A549 (cell line): ENCODE measurements at regions not wholly inside any gene's neighbourhood (a gene's known extent, or its start where the extent isn't known, plus 50 kb on each side); places are given as distances from the start of the nearest gene placed in this dataset.

Source experiments
- CHD2 ChIP-seq: fragments of 150-350 bp; IDR thresholded peaks from 2 replicates; pipeline ENCODE4 v1.6.1; 2014; ENCODE audit warnings: low read length; ENCODE audit not compliant: partially characterized antibody
- CTCF ChIP-seq: fragments of >200 bp; sonication (Bioruptor Twin); formaldehyde crosslinking; IDR thresholded peaks from 3 replicates; pipeline ENCODE4 v1.5.1; 2016
- POLR2A ChIP-seq: IDR thresholded peaks from 2 replicates; pipeline ENCODE4 v1.6.1; 2012; ENCODE audit warnings: mild to moderate bottlenecking, low read length
- POLR2AphosphoS2 ChIP-seq: conservative IDR thresholded peaks from 2 replicates; pipeline ENCODE4 v1.6.1; 2012; ENCODE audit warnings: low read length, improper control_type of control experiment, inconsistent platforms
- RAD21 ChIP-seq, 2 experiments: fragments of >200 bp in 1 of 2; sonication (Bioruptor Twin) in 1 of 2; formaldehyde crosslinking in 1 of 2; IDR thresholded peaks in 1 of 2; conservative IDR thresholded peaks in 1 of 2; 2 replicates in 1 of 2; 3 replicates in 1 of 2; pipeline ENCODE4 v1.6.1; 2012 to 2018; ENCODE audit warnings: inconsistent platforms in 1 of 2
- SMC3 ChIP-seq: fragments of >200 bp; sonication (Bioruptor Twin); formaldehyde crosslinking; IDR thresholded peaks from 3 replicates; pipeline ENCODE4 v1.6.1; 2018; ENCODE audit warnings: inconsistent platforms
- SREBF2 ChIP-seq: fragments of 450-650 bp; IDR thresholded peaks from 2 replicates; pipeline ENCODE4 v1.6.1; 2014; ENCODE audit warnings: mild to moderate bottlenecking, moderate library complexity
- TF ChIP-seq, protein P1 (sequence below): fragments of 450-650 bp; IDR thresholded peaks from 2 replicates; pipeline ENCODE4 v1.6.1; 2014; ENCODE audit warnings: antibody characterized with exemption

- no peak for TF ChIP-seq SMC3
- TF ChIP-seq CHD2, result no peak
- no peak for TF ChIP-seq CTCF
- TF ChIP-seq, protein P1, sequence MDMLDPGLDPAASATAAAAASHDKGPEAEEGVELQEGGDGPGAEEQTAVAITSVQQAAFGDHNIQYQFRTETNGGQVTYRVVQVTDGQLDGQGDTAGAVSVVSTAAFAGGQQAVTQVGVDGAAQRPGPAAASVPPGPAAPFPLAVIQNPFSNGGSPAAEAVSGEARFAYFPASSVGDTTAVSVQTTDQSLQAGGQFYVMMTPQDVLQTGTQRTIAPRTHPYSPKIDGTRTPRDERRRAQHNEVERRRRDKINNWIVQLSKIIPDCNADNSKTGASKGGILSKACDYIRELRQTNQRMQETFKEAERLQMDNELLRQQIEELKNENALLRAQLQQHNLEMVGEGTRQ, result no peak
- no peak for TF ChIP-seq SREBF2
- TF ChIP-seq POLR2A, result no peak
- no peak for TF ChIP-seq POLR2AphosphoS2
- TF ChIP-seq RAD21 (conservative IDR thresholded peaks at IDR 0.05 in 1 of 2, IDR thresholded peaks at IDR 0.05 in 1 of 2), result no peak
Measured at GRCh38 chr16:85451641-85452363, 161.3 kb upstream of the GSE1 start.
